ENCODE measurements at regions not wholly inside any gene's neighbourhood (a gene's known extent, or its start where the extent isn't known, plus 50 kb on each side); places are given as distances from the start of the nearest gene placed in this dataset.

DNA sequence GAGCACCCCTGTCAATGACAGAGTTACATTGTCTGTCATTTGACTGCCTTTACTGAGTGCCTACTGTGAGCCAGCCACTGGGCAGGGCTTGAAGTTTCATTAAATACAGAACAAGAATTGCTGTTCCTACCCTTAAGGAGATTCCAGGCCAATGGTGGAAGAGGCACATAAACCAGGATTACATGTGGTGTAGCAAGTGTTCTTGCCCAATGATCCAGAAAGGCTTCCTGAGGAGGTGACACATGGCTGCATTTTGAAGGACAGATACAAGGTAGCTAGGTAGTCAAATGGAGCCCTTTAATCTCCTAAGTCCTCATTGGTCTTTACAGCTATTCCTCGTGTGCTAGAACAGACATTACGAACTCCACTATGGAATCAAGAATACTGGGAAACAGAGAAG, 312.7 kb downstream of the ETAA1 start:
- TF ChIP-seq, protein P1, sequence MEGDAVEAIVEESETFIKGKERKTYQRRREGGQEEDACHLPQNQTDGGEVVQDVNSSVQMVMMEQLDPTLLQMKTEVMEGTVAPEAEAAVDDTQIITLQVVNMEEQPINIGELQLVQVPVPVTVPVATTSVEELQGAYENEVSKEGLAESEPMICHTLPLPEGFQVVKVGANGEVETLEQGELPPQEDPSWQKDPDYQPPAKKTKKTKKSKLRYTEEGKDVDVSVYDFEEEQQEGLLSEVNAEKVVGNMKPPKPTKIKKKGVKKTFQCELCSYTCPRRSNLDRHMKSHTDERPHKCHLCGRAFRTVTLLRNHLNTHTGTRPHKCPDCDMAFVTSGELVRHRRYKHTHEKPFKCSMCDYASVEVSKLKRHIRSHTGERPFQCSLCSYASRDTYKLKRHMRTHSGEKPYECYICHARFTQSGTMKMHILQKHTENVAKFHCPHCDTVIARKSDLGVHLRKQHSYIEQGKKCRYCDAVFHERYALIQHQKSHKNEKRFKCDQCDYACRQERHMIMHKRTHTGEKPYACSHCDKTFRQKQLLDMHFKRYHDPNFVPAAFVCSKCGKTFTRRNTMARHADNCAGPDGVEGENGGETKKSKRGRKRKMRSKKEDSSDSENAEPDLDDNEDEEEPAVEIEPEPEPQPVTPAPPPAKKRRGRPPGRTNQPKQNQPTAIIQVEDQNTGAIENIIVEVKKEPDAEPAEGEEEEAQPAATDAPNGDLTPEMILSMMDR (IDR thresholded peaks at IDR 0.05; ENCODE audit: control insufficient read depth, extremely low read depth, insufficient read depth) = no peak
- no peak overlapping the region for H3K4me3 ChIP-seq (ENCODE audit: low read depth, low read length)
- no peak for DNase-seq (ENCODE audit: low read depth)

DNA sequence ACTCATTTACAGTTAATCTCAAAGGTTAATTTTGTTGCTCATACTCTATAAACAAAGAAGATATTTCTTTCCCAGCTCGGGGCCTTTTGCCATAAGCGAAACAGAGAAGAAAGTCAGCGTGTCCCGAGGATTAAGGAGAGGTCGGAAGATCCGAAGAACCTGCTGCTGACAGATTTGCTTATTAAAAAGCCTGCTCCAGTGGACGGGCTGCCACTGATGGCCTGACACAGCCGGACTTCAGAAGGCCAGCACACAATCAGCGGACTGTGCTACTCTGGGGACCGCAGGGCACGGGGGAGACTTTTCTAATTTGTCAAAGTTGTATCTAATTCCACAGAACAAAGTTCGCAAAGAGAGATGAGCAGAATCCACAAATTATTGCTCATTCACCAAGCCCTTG, 315.4 kb downstream of the ETAA1 start:
- TF ChIP-seq, protein P1 (IDR thresholded peaks at IDR 0.05; ENCODE audit: control insufficient read depth, extremely low read depth, insufficient read depth) = no peak
- DNase-seq (ENCODE audit: low read depth) = no peak
- H3K4me3 ChIP-seq (ENCODE audit: low read depth, low read length) = no peak overlapping the region

DNA sequence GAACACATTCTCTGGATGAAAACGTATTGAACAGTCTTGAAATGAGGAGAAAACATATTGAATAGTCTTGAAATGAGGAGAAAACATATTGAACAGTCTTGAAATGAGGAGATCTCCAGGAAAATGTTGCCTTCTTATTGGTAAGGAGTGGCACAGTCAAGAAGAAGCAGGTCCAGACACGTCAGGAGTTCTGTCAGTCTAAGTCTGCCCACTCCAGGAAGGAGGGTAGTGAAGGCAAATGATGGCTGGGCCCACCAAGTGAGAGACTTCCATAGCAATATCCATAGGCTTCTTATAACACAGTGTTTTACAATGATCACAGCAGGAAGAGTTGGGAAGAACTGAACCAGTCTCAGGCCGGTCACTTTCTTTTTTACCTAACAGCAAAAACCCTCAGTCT, 316.2 kb downstream of the ETAA1 start:
- H3K4me3 ChIP-seq (ENCODE audit: low read depth, low read length) = no peak overlapping the region
- no peak for DNase-seq (ENCODE audit: low read depth)
- TF ChIP-seq, protein P1 (IDR thresholded peaks at IDR 0.05; ENCODE audit: control insufficient read depth, extremely low read depth, insufficient read depth) = no peak

DNA sequence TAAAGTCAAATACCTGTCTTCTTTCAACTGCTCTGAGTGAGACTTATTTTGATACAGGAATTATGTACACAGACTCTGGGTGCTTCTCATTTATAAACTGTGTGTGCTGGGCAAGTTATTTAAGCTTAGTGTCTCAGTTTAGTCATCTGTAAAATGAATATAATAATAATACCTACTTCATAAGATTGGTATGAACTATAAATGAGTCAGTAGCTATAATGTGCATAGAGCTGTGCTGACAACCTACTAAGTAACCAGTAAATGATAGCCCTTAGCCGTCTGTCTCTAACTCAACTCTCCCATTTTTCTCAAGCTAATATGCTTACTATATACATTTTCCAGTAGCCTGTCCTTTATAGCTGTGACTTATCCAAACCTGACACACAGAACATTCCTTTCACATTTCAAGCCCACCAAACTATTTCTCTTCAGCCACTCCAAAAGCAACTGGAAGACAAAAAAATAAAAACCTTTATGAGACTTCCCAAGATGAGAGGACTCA, 319.8 kb downstream of the ETAA1 start:
- DNase-seq (ENCODE audit: low read depth) = no peak
- H3K4me3 ChIP-seq (ENCODE audit: low read depth, low read length) = no peak overlapping the region
- TF ChIP-seq, protein P1 (IDR thresholded peaks at IDR 0.05; ENCODE audit: control insufficient read depth, extremely low read depth, insufficient read depth) = no peak

DNA sequence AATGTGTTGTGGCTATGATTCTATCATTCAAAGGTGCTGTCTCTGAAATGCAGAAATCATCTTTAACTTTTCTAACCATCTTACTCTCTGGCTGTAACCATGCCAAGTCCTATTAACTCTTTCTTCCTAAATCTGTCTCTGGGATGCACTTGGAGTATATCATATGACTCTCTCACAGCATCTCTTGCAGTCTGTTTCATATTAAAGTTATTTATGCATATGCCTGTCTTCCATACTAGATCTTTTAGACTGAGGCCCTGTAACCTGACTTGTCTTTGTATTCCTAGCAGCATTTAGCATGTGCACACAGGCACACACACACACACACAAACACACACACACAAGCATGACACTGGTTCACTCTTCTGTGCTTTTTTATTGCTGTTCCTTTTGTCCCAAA, 320.6 kb downstream of the ETAA1 start:
- no peak for DNase-seq (ENCODE audit: low read depth)
- H3K4me3 ChIP-seq (ENCODE audit: low read depth, low read length) = no peak overlapping the region
- TF ChIP-seq, protein P1 (IDR thresholded peaks at IDR 0.05; ENCODE audit: control insufficient read depth, extremely low read depth, insufficient read depth) = no peak

DNA sequence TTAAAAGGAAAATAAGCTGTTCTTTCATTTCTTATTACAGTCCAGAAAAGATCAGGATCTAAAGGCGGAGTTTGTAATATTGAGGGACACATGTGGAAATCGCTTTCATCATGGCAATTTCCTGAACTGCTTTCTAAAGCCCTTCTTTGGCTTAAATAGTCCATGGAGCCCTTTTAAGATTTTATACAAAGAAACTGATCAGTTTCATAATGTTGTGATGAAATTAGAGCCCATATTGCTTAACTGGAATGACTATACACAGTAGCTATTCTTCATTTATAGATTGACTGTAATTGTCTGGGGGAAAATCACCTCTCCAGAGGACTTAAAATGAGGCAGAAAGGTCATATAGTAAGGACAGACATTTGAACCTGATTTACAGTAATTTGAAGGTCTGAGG, 322.2 kb downstream of the ETAA1 start:
- TF ChIP-seq, protein P1 (IDR thresholded peaks at IDR 0.05; ENCODE audit: control insufficient read depth, extremely low read depth, insufficient read depth) = no peak
- H3K4me3 ChIP-seq (ENCODE audit: low read depth, low read length) = no peak overlapping the region
- DNase-seq (ENCODE audit: low read depth) = no peak

DNA sequence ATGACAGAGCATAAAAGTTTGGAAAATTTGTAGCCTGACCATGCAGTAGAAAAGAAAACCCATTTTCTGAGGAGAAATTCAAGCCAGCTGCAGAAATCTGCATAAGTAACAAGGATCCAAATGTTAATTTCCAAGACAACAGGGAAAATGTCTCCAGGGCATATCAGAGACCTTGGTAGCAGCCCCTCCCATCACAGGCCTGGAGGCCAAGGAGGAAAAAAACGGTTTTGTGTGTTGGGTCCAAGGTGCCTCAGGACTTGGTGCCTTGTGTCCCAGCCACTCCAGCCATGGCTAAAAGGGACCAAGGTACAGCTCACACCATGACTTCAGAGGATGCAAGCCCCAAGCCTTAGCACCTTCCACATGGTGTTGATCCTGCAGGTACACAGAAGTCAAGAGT, 324.4 kb downstream of the ETAA1 start:
- no peak for DNase-seq (ENCODE audit: low read depth)
- TF ChIP-seq, protein P1 (IDR thresholded peaks at IDR 0.05; ENCODE audit: control insufficient read depth, extremely low read depth, insufficient read depth) = no peak
- no peak overlapping the region for H3K4me3 ChIP-seq (ENCODE audit: low read depth, low read length)
